CD8-positive, alpha-beta memory T cell (primary cell): ENCODE measurements at regions not wholly inside any gene's neighbourhood (a gene's known extent, or its start where the extent isn't known, plus 50 kb on each side); places are given as distances from the start of the nearest gene placed in this dataset.
"Not testable (repeated sequence)": the region's sequence is repeated elsewhere in the genome, so short reads cannot be mapped to it uniquely, and the experiment has no call there.

Experiments
- CTCF ChIA-PET: fragments of 350-600 bp; sonication (Branson Sonifier 250); formaldehyde crosslinking; loops from one replicate; lab custom pipeline; 2021; ENCODE audit warnings: antibody characterized with exemption; lab: Charles Lee
- POLR2A ChIA-PET: fragments of 350-600 bp; sonication (Branson Sonifier 250); formaldehyde crosslinking; loops from one replicate; lab custom pipeline; 2021; ENCODE audit warnings: antibody characterized with exemption; lab: Charles Lee
- DNase-seq, 5 donors: peaks; one replicate each; pipeline versions ENCODE4 v3.0.0 to v3.0.0-alpha.2; 2020 to 2022; ENCODE audit warnings: mixed read lengths in 1 of 5
- H3K27ac ChIP-seq: one replicate; pipeline ENCODE4 v1.7.0; 2013; ENCODE audit warnings: low read depth, mild to moderate bottlenecking, low read length, moderate library complexity
- H3K27me3 ChIP-seq: 2 replicates; pipeline ENCODE4 v1.7.0; 2013; ENCODE audit warnings: low read length, mild to moderate bottlenecking; ENCODE audit not compliant: insufficient read depth, poor library complexity, severe bottlenecking
- H3K36me3 ChIP-seq: 2 replicates; pipeline ENCODE4 v1.7.0; 2013; ENCODE audit warnings: mild to moderate bottlenecking, low read length, moderate library complexity; ENCODE audit not compliant: insufficient read depth
- H3K4me1 ChIP-seq: 2 replicates; pipeline ENCODE4 v1.7.0; 2013; ENCODE audit warnings: mild to moderate bottlenecking, low read length, moderate library complexity; ENCODE audit not compliant: insufficient read depth
- H3K4me3 ChIP-seq: 2 replicates; pipeline ENCODE4 v1.7.0; 2013; ENCODE audit warnings: mild to moderate bottlenecking, low read length
- H3K9me3 ChIP-seq: 2 replicates; pipeline ENCODE4 v1.7.0; 2013; ENCODE audit warnings: mild to moderate bottlenecking, low read length
- H3K27ac Mint-ChIP-seq, 8 donors: one replicate each; pipeline ENCODE4 v1.8.0; 2020 to 2021; ENCODE audit warnings: mixed read lengths in 8 of 8, mild to moderate bottlenecking in 6 of 8, inconsistent platforms in 3 of 8, moderate library complexity in 3 of 8
- H3K27me3 Mint-ChIP-seq, 2 donors: one replicate each; pipeline ENCODE4 v1.8.0; 2020 to 2021; ENCODE audit warnings: mixed read lengths in 2 of 2, mild to moderate bottlenecking in 1 of 2, moderate library complexity in 1 of 2
- H3K36me3 Mint-ChIP-seq, 3 donors: one replicate each; pipeline ENCODE4 v1.8.0; 2020 to 2021; ENCODE audit warnings: mixed read lengths in 3 of 3, inconsistent platforms in 1 of 3, mild to moderate bottlenecking in 1 of 3
- H3K4me1 Mint-ChIP-seq, 3 donors: one replicate each; pipeline ENCODE4 v1.8.0; 2020 to 2021; ENCODE audit warnings: mixed read lengths in 3 of 3, inconsistent platforms in 1 of 3, mild to moderate bottlenecking in 1 of 3
- H3K4me3 Mint-ChIP-seq, 7 donors: one replicate each; pipeline ENCODE4 v1.8.0; 2020 to 2021; ENCODE audit warnings: mixed read lengths in 7 of 7, mild to moderate bottlenecking in 6 of 7, moderate library complexity in 4 of 7, inconsistent platforms in 2 of 7
- H3K9me3 Mint-ChIP-seq, 5 donors: one replicate each; pipeline ENCODE4 v1.8.0; 2020 to 2022; ENCODE audit warnings: mixed read lengths in 5 of 5, mild to moderate bottlenecking in 3 of 5, moderate library complexity in 2 of 5, inconsistent platforms in 1 of 5

DNA sequence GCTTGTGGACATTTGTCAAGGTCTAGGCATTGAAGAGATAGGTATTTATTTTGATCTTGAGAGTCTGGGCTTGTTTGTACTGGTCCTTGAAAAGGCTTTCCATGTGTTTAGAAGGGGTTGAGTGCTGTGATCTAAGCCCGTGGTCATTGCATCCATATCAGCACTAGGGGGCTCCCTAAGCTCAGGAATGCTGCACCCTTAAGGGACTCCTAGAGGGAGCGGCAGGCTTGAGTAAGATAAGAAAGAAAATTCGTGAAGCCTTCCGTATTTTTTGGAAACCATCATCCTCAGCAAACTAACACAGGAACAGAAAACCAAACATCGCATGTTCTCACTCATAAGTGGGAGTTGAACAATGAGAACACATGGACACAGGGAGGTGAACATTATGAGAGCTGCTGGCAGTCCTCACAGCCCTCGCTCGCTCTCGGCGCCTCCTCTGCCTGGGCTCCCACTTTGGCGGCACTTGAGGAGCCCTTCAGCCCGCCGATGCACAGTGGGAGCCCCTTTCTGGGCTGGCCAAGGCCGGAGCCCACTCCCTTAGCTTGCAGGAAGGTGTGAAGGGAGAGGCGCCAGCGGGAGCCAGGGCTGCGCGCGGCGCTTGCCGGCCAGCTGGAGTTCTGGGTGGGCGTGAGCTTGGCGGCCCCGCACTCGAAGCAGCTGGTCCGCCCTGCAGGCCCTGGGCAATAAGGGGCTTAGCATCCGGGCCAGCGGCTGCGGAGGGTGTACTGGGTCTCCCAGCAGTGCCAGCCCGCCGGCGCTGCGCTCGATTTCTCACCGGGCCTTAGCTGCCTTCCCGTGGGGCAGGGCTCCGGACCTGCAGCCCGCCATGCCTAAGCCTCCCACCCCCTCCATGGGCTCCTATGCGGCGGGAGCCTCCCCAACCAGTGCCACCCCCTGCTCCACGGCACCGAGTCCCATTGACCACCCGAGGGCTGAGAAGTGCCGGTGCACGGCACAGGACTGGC is 201.2 kb upstream of the PCDH18 start:
- peaks cover 12 to 34% (median 23%) of the 10 kb centered on the region in 5 donors for H3K9me3 Mint-ChIP-seq
- H3K27me3 ChIP-seq, CTCF ChIA-PET, H3K36me3 ChIP-seq, H3K4me3 Mint-ChIP-seq, H3K27ac ChIP-seq, H3K36me3 Mint-ChIP-seq, H3K9me3 ChIP-seq, H3K27ac Mint-ChIP-seq, H3K4me1 Mint-ChIP-seq, H3K4me3 ChIP-seq, POLR2A ChIA-PET, H3K4me1 ChIP-seq, DNase-seq, H3K27me3 Mint-ChIP-seq: not testable (repeated sequence)

DNA sequence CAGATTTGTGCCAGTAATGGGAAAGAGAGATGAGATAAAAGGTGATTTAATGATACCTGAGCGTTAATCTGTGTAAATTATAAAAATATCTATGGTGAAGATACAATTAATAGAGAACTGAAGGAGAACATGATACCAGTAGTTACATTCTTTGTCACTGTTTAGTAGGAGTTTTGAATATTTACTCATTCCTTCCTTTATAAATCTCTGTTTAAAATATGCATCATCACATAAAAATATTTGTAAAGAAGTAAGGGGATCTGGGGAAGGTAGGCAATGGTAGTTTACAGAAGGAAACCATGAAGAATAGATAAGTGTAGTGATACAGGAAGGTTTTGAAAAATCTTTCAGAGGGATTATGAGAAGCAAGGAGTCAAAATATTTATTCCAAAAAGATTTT is 190.6 kb upstream of the PCDH18 start:
- CTCF ChIA-PET = no interaction called here

DNA sequence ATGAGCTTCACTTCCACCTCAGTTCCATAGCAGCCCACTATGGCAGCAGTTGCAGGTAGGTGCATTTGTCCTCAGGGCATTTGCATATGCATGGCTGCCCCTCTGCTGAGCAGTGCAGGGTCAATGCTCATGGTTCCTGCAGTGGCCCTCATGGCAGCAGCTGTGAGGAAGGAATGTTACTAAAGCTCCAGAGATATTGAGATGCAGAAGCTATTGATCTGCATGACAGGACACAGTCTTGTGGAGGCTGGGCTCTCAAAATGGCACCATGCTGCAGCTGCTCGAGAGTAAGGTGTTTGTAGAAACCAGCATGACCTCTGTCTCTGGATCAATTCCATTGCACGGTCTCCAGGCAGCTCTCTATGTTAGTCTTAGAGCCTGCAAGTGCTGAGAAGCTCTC is 179.2 kb upstream of the PCDH18 start:
- no peak overlapping the region for H3K4me3 Mint-ChIP-seq
- no peaks in the 10 kb centered on the region for H3K27me3 ChIP-seq
- H3K36me3 Mint-ChIP-seq = no peaks in the 10 kb centered on the region
- no peak overlapping the region for H3K27ac ChIP-seq
- ChIA-PET POLR2A (no interaction called here), CTCF (no interaction called here)
- no peaks in the 10 kb centered on the region for H3K36me3 ChIP-seq
- peaks cover 0 to 1% of the 10 kb centered on the region in 2 donors for H3K27me3 Mint-ChIP-seq
- H3K4me1 Mint-ChIP-seq = no peaks in the 10 kb centered on the region
- H3K4me3 ChIP-seq = no peak overlapping the region
- H3K9me3 ChIP-seq = no peaks in the 10 kb centered on the region
- no peak overlapping the region for H3K27ac Mint-ChIP-seq
- H3K4me1 ChIP-seq = no peaks in the 10 kb centered on the region
- peaks cover 0 to 18% (median 13%) of the 10 kb centered on the region in 5 donors for H3K9me3 Mint-ChIP-seq
- no peak for DNase-seq

More for the DNA sequence above, 190.6 kb upstream of the PCDH18 start:
- H3K27ac ChIP-seq = no peak overlapping the region
- peaks cover 0 to 16% (median 3%) of the 10 kb centered on the region in 5 donors for H3K9me3 Mint-ChIP-seq
- no peak overlapping the region for H3K4me3 Mint-ChIP-seq
- H3K36me3 Mint-ChIP-seq = no peaks in the 10 kb centered on the region
- H3K27me3 Mint-ChIP-seq = no peaks in the 10 kb centered on the region
- no peaks in the 10 kb centered on the region for H3K36me3 ChIP-seq
- H3K27ac Mint-ChIP-seq = no peak overlapping the region
- H3K27me3 ChIP-seq = no peaks in the 10 kb centered on the region
- no peaks in the 10 kb centered on the region for H3K9me3 ChIP-seq
- H3K4me1 ChIP-seq = no peaks in the 10 kb centered on the region
- no peak for DNase-seq
- no peak overlapping the region for H3K4me3 ChIP-seq
- H3K4me1 Mint-ChIP-seq = no peaks in the 10 kb centered on the region
- POLR2A ChIA-PET = no interaction called here

DNA sequence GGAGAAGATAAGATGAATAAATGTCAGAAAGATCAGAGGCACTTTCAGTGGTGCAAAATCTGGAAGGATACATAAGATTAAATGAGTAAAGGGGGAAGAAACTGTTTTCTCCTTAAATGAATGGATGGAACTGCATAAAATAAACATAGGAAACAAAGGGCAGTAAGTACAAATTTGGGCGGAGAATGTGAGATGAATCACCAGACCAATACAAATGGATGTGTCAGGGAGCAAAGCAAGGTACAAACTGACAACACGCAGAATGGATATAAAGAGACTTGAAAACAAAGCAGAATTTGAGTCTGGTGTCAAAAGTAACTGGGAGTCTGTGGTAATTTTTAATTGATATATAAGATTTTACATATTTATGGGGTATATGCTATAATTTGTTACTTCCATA is 175.3 kb upstream of the PCDH18 start:
- H3K36me3 Mint-ChIP-seq = no peaks in the 10 kb centered on the region
- peaks cover 0 to 18% (median 9%) of the 10 kb centered on the region in 5 donors for H3K9me3 Mint-ChIP-seq
- no peaks in the 10 kb centered on the region for H3K4me1 ChIP-seq
- CTCF ChIA-PET = no interaction called here
- H3K4me1 Mint-ChIP-seq = no peaks in the 10 kb centered on the region
- H3K4me3 ChIP-seq = no peak overlapping the region
- POLR2A ChIA-PET = no interaction called here
- no peaks in the 10 kb centered on the region for H3K36me3 ChIP-seq
- peak overlapping the region in 1 of 8 donors; percentile 2 for H3K27ac Mint-ChIP-seq
- H3K4me3 Mint-ChIP-seq = no peak overlapping the region
- no peaks in the 10 kb centered on the region for H3K9me3 ChIP-seq
- peaks cover 0 to 1% of the 10 kb centered on the region in 2 donors for H3K27me3 Mint-ChIP-seq
- H3K27ac ChIP-seq = no peak overlapping the region
- H3K27me3 ChIP-seq = no peaks in the 10 kb centered on the region
- DNase-seq = no peak

DNA sequence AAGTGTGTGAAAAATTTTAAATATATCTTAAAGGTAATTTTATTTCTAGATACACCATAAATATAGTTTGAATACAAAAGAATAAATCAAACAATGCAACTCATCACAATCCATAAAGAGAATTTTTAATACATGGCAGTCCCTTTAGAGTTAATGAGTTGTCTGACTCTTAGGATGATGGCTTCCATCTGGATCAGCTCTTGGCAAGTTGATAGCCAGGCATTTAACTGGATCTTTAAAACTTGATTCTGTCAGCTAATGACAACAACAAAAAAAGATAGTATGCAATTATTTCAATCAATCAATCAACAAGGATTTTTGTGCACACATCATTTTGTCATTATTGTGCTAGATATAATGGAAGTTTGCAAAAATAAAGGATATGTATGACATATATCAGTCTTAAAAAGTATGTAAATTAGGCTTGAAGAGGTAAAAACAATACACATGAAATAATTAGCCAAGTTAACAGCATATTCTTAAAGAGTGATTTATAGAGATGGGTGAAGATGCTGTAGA is 174.9 kb upstream of the PCDH18 start:
- no peaks in the 10 kb centered on the region for H3K4me1 Mint-ChIP-seq
- H3K27ac Mint-ChIP-seq = peak overlapping the region in 1 of 8 donors; percentile 2
- H3K4me3 Mint-ChIP-seq = no peak overlapping the region
- POLR2A ChIA-PET = no interaction called here
- no peak for DNase-seq
- CTCF ChIA-PET = no interaction called here
- Histone ChIP-seq H3K27ac (no peak overlapping the region), H3K9me3 (no peaks in the 10 kb centered on the region), H3K4me3 (no peak overlapping the region), H3K27me3 (no peaks in the 10 kb centered on the region), H3K36me3 (no peaks in the 10 kb centered on the region), H3K4me1 (no peaks in the 10 kb centered on the region)
- no peaks in the 10 kb centered on the region for H3K36me3 Mint-ChIP-seq
- peaks cover 0 to 1% of the 10 kb centered on the region in 2 donors for H3K27me3 Mint-ChIP-seq
- H3K9me3 Mint-ChIP-seq = peaks cover 0 to 13% (median 9%) of the 10 kb centered on the region in 5 donors

DNA sequence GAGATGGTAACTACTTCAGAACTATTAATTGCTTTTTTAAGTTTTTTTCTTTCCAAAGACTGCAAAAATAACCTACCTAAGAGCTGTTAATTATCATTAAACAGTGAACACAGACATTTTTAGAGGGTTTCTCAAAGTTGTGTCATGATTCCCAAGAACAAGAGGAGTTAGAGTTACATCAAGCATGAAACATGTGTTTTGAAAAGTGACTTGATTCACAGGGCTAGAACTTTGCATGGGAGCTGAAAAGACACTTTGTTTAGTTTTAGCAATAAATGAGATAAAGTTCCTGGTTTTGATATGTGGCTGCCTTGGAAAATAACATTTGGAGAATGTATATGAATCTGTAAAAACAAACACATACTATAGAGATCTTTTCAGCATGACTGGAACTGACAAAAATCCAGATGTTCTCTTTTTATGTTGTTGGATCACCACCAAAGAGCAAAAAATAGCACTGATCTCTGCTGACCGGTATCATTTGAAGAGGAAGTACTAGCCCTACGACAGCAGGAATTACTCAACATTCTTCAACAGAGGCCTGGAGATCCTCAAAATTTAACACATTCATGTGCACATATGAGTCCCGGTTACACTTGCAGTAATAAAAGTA is 173.0 kb upstream of the PCDH18 start:
- H3K4me3 Mint-ChIP-seq = no peak overlapping the region
- H3K36me3 Mint-ChIP-seq = no peaks in the 10 kb centered on the region
- no peaks in the 10 kb centered on the region for H3K27me3 ChIP-seq
- H3K9me3 Mint-ChIP-seq = peaks cover 3 to 12% (median 8%) of the 10 kb centered on the region in 5 donors
- no peak overlapping the region for H3K27ac Mint-ChIP-seq
- H3K27me3 Mint-ChIP-seq = peaks cover 0 to 1% of the 10 kb centered on the region in 2 donors
- H3K9me3 ChIP-seq = no peaks in the 10 kb centered on the region
- H3K27ac ChIP-seq = no peak overlapping the region
- CTCF ChIA-PET = no interaction called here
- no peak for DNase-seq
- H3K4me3 ChIP-seq = no peak overlapping the region
- no peaks in the 10 kb centered on the region for H3K4me1 ChIP-seq
- H3K4me1 Mint-ChIP-seq = no peaks in the 10 kb centered on the region
- POLR2A ChIA-PET = no interaction called here
- no peaks in the 10 kb centered on the region for H3K36me3 ChIP-seq

DNA sequence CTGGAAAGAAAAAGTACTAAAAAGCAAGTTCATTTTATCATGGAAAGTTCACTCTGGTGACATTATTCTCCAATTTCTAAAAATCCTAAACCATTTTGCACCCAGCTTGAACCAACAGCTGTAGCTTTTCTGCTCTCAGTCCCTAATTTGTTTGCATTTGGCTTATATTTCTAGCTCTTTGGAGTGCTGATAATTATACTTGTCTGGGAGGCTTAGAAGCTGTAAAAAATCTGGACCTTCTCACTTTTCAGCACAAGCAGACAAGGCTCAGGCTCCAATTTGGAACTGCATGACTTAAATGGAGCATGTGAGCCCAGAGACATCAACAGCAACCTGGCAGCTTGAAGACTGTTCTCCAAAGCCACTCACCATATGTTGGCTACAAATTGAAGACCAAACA is 170.9 kb upstream of the PCDH18 start:
- Histone ChIP-seq H3K36me3 (no peaks in the 10 kb centered on the region), H3K4me1 (no peaks in the 10 kb centered on the region), H3K4me3 (no peak overlapping the region), H3K9me3 (no peaks in the 10 kb centered on the region), H3K27ac (no peak overlapping the region), H3K27me3 (no peaks in the 10 kb centered on the region)
- no peak overlapping the region for H3K4me3 Mint-ChIP-seq
- H3K27ac Mint-ChIP-seq = no peak overlapping the region
- no peak for DNase-seq
- no peaks in the 10 kb centered on the region for H3K4me1 Mint-ChIP-seq
- no peaks in the 10 kb centered on the region for H3K36me3 Mint-ChIP-seq
- CTCF ChIA-PET = no interaction called here
- H3K9me3 Mint-ChIP-seq = peaks cover 3 to 15% (median 8%) of the 10 kb centered on the region in 5 donors
- POLR2A ChIA-PET = no interaction called here
- H3K27me3 Mint-ChIP-seq = peaks cover 0 to 1% of the 10 kb centered on the region in 2 donors

DNA sequence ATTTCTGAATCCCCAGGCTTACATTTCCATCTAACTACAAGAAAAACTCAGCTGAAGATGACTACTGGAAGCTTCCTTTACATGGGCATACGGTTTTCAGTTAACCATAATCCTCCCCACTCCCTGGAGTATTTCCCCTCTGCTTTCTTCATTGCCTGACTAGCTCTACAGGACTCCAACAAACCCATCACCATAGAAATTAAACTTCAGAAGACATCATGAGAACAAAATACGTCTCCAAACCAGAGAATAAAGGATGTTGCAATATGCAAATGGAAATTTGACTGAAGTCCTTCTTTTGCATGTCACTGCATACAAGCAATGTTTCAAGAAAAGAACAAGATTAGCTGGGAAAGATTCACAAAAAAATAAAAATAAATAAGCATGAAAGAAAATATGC is 170.2 kb upstream of the PCDH18 start:
- Histone ChIP-seq H3K27ac (no peak overlapping the region), H3K4me3 (no peak overlapping the region), H3K4me1 (no peaks in the 10 kb centered on the region), H3K27me3 (no peaks in the 10 kb centered on the region), H3K36me3 (no peaks in the 10 kb centered on the region), H3K9me3 (no peaks in the 10 kb centered on the region)
- Mint-ChIP-seq H3K36me3 (no peaks in the 10 kb centered on the region), H3K27me3 (peaks cover 0 to 1% of the 10 kb centered on the region in 2 donors), H3K4me1 (no peaks in the 10 kb centered on the region), H3K9me3 (peaks cover 3 to 14% (median 8%) of the 10 kb centered on the region in 5 donors), H3K4me3 (no peak overlapping the region), H3K27ac (no peak overlapping the region)
- DNase-seq = no peak
- CTCF ChIA-PET = no interaction called here
- POLR2A ChIA-PET = no interaction called here
